ENCODE measurements at regions not wholly inside any gene's neighbourhood (a gene's known extent, or its start where the extent isn't known, plus 50 kb on each side); places are given as distances from the start of the nearest gene placed in this dataset.

DNA sequence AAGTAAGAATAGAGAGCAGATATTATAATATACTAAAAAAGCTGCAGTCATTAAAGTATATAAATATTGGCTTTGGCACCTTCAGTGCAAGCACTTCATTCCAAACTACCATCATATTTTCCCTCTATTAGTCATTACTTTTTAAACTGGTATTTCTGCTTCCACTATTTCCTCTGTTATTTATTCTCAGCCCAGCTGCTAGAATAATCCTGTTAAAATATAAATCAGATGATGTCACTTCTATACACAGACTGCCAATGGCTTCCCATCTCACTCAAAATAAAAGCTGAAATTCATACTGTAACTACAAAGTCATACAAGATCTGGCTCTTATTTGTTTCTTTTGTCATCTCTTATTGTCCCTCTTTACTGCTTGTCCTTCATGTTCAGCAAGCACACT is 432.9 kb downstream of the TLE4 start:
- Histone ChIP-seq H3K4me1 (ENCODE audit: control insufficient read depth, insufficient read depth, low read length, poor library complexity, severe bottlenecking) (no peaks in the 10 kb centered on the region), H3K36me3 (ENCODE audit: control insufficient read depth, insufficient read depth, low read length) (no peaks in the 10 kb centered on the region), H3K9me3 (ENCODE audit: control insufficient read depth, low read length) (no peaks in the 10 kb centered on the region), H3K4me3 (ENCODE audit: extremely low read depth, insufficient read depth, low read length, poor library complexity, severe bottlenecking) (no peak overlapping the region), H3K27ac (ENCODE audit: low read depth, low read length, severe bottlenecking) (no peak overlapping the region)

DNA sequence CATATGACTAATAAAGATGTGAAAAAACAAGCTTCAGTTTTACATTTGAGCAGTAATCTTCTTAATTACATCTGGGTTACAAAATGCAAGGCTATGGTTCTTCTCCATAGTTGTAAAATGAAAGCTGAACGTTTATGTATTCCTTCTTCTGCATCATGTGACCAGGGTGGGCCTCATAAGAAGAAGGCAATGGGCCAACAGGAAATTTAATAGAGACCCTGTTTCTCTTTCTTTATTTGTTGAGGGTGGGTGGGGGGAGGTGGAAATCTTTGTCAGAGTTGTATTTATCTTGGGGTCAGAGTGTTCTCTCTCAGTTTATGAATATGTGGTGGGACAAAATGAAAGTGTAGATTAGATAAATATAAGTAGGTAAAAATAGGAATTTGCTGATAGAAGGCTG is 418.8 kb downstream of the TLE4 start:
- H3K4me1 ChIP-seq (ENCODE audit: control insufficient read depth, insufficient read depth, low read length, poor library complexity, severe bottlenecking): no peaks in the 10 kb centered on the region
- no peaks in the 10 kb centered on the region for H3K9me3 ChIP-seq (ENCODE audit: control insufficient read depth, low read length)
- 70% methylated on average over 1 of the region's 1 CpG; no CpG with 5 or more reads in 1 of the 2 experiments for WGBS, 2 experiments (ENCODE audit: insufficient coverage in 2 of 2)
- H3K4me3 ChIP-seq (ENCODE audit: extremely low read depth, insufficient read depth, low read length, poor library complexity, severe bottlenecking): no peak overlapping the region
- H3K27ac ChIP-seq (ENCODE audit: low read depth, low read length, severe bottlenecking): no peak overlapping the region
- H3K36me3 ChIP-seq (ENCODE audit: control insufficient read depth, insufficient read depth, low read length): no peaks in the 10 kb centered on the region

GRCh38 chr9:79989079-79989478 is 417.3 kb downstream of the TLE4 start:
- WGBS, 2 experiments (ENCODE audit: insufficient coverage in 2 of 2): 64 to 79% methylated on average over 5 to 7 of the region's 7 CpGs
- Histone ChIP-seq H3K36me3 (ENCODE audit: control insufficient read depth, insufficient read depth, low read length) (no peaks in the 10 kb centered on the region), H3K4me1 (ENCODE audit: control insufficient read depth, insufficient read depth, low read length, poor library complexity, severe bottlenecking) (no peaks in the 10 kb centered on the region), H3K27ac (ENCODE audit: low read depth, low read length, severe bottlenecking) (no peak overlapping the region), H3K4me3 (ENCODE audit: extremely low read depth, insufficient read depth, low read length, poor library complexity, severe bottlenecking) (no peak overlapping the region), H3K9me3 (ENCODE audit: control insufficient read depth, low read length) (no peaks in the 10 kb centered on the region)

- Histone ChIP-seq H3K9me3 (ENCODE audit: control insufficient read depth, low read length) (no peaks in the 10 kb centered on the region), H3K4me1 (ENCODE audit: control insufficient read depth, insufficient read depth, low read length, poor library complexity, severe bottlenecking) (no peaks in the 10 kb centered on the region), H3K36me3 (ENCODE audit: control insufficient read depth, insufficient read depth, low read length) (no peaks in the 10 kb centered on the region), H3K4me3 (ENCODE audit: extremely low read depth, insufficient read depth, low read length, poor library complexity, severe bottlenecking) (no peak overlapping the region), H3K27ac (ENCODE audit: low read depth, low read length, severe bottlenecking) (no peak overlapping the region)
- WGBS, 2 experiments (ENCODE audit: insufficient coverage in 2 of 2): 80 to 82% methylated on average over 1 of the region's 1 CpG
Measured at GRCh38 chr9:79988126-79988525, 416.4 kb downstream of the TLE4 start.

- Histone ChIP-seq H3K36me3 (ENCODE audit: control insufficient read depth, insufficient read depth, low read length) (no peaks in the 10 kb centered on the region), H3K9me3 (ENCODE audit: control insufficient read depth, low read length) (no peaks in the 10 kb centered on the region), H3K4me3 (ENCODE audit: extremely low read depth, insufficient read depth, low read length, poor library complexity, severe bottlenecking) (no peak overlapping the region), H3K27ac (ENCODE audit: low read depth, low read length, severe bottlenecking) (no peak overlapping the region), H3K4me1 (ENCODE audit: control insufficient read depth, insufficient read depth, low read length, poor library complexity, severe bottlenecking) (no peaks in the 10 kb centered on the region)
- 83% methylated on average over 2 of the region's 5 CpGs; no CpG with 5 or more reads in 1 of the 2 experiments for WGBS, 2 experiments (ENCODE audit: insufficient coverage in 2 of 2)
Measured at GRCh38 chr9:79986437-79986836, 414.7 kb downstream of the TLE4 start.

GRCh38 chr9:79985772-79986171 is 414.0 kb downstream of the TLE4 start:
- Histone ChIP-seq H3K9me3 (ENCODE audit: control insufficient read depth, low read length) (no peaks in the 10 kb centered on the region), H3K27ac (ENCODE audit: low read depth, low read length, severe bottlenecking) (no peak overlapping the region), H3K4me1 (ENCODE audit: control insufficient read depth, insufficient read depth, low read length, poor library complexity, severe bottlenecking) (no peaks in the 10 kb centered on the region), H3K4me3 (ENCODE audit: extremely low read depth, insufficient read depth, low read length, poor library complexity, severe bottlenecking) (no peak overlapping the region), H3K36me3 (ENCODE audit: control insufficient read depth, insufficient read depth, low read length) (no peaks in the 10 kb centered on the region)
- 89 to 90% methylated on average over 3 of the region's 5 CpGs for WGBS, 2 experiments (ENCODE audit: insufficient coverage in 2 of 2)

GRCh38 chr9:79985264-79985663 is 413.5 kb downstream of the TLE4 start:
- WGBS, 2 experiments (ENCODE audit: insufficient coverage in 2 of 2): 92 to 93% methylated on average over 6 of the region's 7 CpGs

DNA sequence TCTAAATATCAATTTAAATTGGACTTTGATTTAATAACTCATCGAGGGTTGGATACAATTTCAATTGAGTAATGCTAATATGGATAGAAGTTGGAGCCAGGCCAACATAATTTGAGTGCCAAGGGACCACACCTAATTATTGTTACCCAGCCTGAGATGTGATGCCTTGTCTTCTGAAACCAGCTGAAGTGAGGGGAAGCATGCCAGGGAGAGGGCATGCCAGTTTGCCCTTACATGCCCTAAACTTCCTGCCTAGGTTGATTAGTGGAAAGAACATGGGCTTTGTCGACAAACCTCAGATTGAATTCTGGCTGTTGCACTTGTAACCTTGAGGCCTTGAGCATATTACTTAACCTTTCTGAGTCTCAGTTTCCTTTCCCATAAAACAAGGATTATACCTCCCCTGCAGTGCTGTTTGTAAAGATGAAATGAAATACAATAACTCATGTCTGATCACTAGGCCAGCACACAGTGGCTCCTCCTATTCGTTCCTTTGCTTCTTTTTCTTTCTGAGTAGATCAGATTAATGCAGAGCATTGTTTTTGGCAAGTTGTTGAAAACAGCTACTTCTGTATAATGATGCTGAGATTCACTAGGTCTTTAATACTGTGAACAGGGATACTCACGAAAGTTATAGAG is 412.8 kb downstream of the TLE4 start:
- Histone ChIP-seq H3K36me3 (ENCODE audit: control insufficient read depth, insufficient read depth, low read length) (no peaks in the 10 kb centered on the region), H3K4me1 (ENCODE audit: control insufficient read depth, insufficient read depth, low read length, poor library complexity, severe bottlenecking) (no peaks in the 10 kb centered on the region), H3K9me3 (ENCODE audit: control insufficient read depth, low read length) (no peaks in the 10 kb centered on the region), H3K4me3 (ENCODE audit: extremely low read depth, insufficient read depth, low read length, poor library complexity, severe bottlenecking) (no peak overlapping the region), H3K27ac (ENCODE audit: low read depth, low read length, severe bottlenecking) (no peak overlapping the region)
- 83 to 100% methylated on average over 1 of the region's 4 CpGs for WGBS, 2 experiments (ENCODE audit: insufficient coverage in 2 of 2)

More at GRCh38 chr9:79985264-79985663, 413.5 kb downstream of the TLE4 start:
- Histone ChIP-seq H3K4me3 (ENCODE audit: extremely low read depth, insufficient read depth, low read length, poor library complexity, severe bottlenecking) (no peak overlapping the region), H3K27ac (ENCODE audit: low read depth, low read length, severe bottlenecking) (no peak overlapping the region), H3K4me1 (ENCODE audit: control insufficient read depth, insufficient read depth, low read length, poor library complexity, severe bottlenecking) (no peaks in the 10 kb centered on the region), H3K36me3 (ENCODE audit: control insufficient read depth, insufficient read depth, low read length) (no peaks in the 10 kb centered on the region), H3K9me3 (ENCODE audit: control insufficient read depth, low read length) (no peaks in the 10 kb centered on the region)

DNA sequence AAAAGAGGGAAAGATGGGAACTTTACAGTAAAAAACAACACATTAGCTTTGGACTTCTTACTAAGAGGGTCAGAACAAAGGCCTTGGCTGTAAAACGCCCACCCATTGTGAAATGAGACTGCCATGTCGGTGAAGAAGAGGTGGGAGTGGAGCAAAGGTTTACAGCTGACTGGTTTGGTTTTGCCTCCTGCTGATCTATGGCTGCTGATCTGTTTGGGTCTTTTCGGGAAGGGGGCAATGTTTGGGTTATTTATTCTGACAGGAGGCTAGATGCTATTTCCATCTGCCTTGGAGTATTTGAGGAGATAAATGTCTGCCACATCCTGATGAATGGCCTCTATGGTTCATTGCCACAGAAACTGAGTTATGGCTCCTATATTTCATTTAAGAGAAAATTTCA is 408.7 kb downstream of the TLE4 start:
- 29 to 49% methylated on average over 2 to 3 of the region's 3 CpGs for WGBS, 2 experiments (ENCODE audit: insufficient coverage in 2 of 2)
- Histone ChIP-seq H3K27ac (ENCODE audit: low read depth, low read length, severe bottlenecking) (no peak overlapping the region), H3K4me1 (ENCODE audit: control insufficient read depth, insufficient read depth, low read length, poor library complexity, severe bottlenecking) (no peaks in the 10 kb centered on the region), H3K4me3 (ENCODE audit: extremely low read depth, insufficient read depth, low read length, poor library complexity, severe bottlenecking) (no peak overlapping the region), H3K36me3 (ENCODE audit: control insufficient read depth, insufficient read depth, low read length) (no peaks in the 10 kb centered on the region), H3K9me3 (ENCODE audit: control insufficient read depth, low read length) (no peaks in the 10 kb centered on the region)

- Histone ChIP-seq H3K36me3 (ENCODE audit: control insufficient read depth, insufficient read depth, low read length) (no peaks in the 10 kb centered on the region), H3K9me3 (ENCODE audit: control insufficient read depth, low read length) (no peaks in the 10 kb centered on the region), H3K27ac (ENCODE audit: low read depth, low read length, severe bottlenecking) (no peak overlapping the region), H3K4me1 (ENCODE audit: control insufficient read depth, insufficient read depth, low read length, poor library complexity, severe bottlenecking) (no peaks in the 10 kb centered on the region), H3K4me3 (ENCODE audit: extremely low read depth, insufficient read depth, low read length, poor library complexity, severe bottlenecking) (no peak overlapping the region)
- 89% methylated on average over 1 of the region's 1 CpG; no CpG with 5 or more reads in 1 of the 2 experiments for WGBS, 2 experiments (ENCODE audit: insufficient coverage in 2 of 2)
Measured at GRCh38 chr9:79977510-79978197, 405.9 kb downstream of the TLE4 start.

- H3K4me3 ChIP-seq (ENCODE audit: extremely low read depth, insufficient read depth, low read length, poor library complexity, severe bottlenecking): no peak overlapping the region
- WGBS, 2 experiments (ENCODE audit: insufficient coverage in 2 of 2): 89 to 92% methylated on average over 2 to 9 of the region's 10 CpGs
- H3K9me3 ChIP-seq (ENCODE audit: control insufficient read depth, low read length): no peaks in the 10 kb centered on the region
- no peak overlapping the region for H3K27ac ChIP-seq (ENCODE audit: low read depth, low read length, severe bottlenecking)
- H3K36me3 ChIP-seq (ENCODE audit: control insufficient read depth, insufficient read depth, low read length): no peaks in the 10 kb centered on the region
- H3K4me1 ChIP-seq (ENCODE audit: control insufficient read depth, insufficient read depth, low read length, poor library complexity, severe bottlenecking): no peaks in the 10 kb centered on the region
Measured at GRCh38 chr9:79977074-79977435, 405.3 kb downstream of the TLE4 start.
